Small intestine (tissue), 7 donors: ENCODE measurements at regions not wholly inside any gene's neighbourhood (a gene's known extent, or its start where the extent isn't known, plus 50 kb on each side); places are given as distances from the start of the nearest gene placed in this dataset.
A peak's percentile ranks its signal among the peaks of the same experiment; 100 is the strongest.

Experiments
- DNase-seq, 2 donors: peaks; one replicate each; pipeline versions ENCODE4 v3.0.0 to v3.0.0-alpha.2; 2013
- FAIRE-seq: peaks from 2 replicates; lab custom pipeline; 2012; peaks lifted over from hg19 to GRCh38; lab: Jason Lieb, UNC
- H3K27ac ChIP-seq, 3 donors: one replicate each; pipeline ENCODE4 v1.5.1; 2013; ENCODE audit warnings: low read length in 2 of 3, mild to moderate bottlenecking in 2 of 3, control low read depth in 1 of 3, inconsistent platforms in 1 of 3, low read depth in 1 of 3, moderate library complexity in 1 of 3
- H3K27me3 ChIP-seq, 3 donors: one replicate each; pipeline ENCODE4 v1.6.1; 2013; ENCODE audit warnings: low read length in 3 of 3, inconsistent platforms in 1 of 3; ENCODE audit not compliant: control insufficient read depth in 3 of 3, insufficient read depth in 3 of 3
- H3K36me3 ChIP-seq, 3 donors: one replicate each; pipeline ENCODE4 v1.6.1; 2013; ENCODE audit warnings: low read length in 3 of 3, inconsistent platforms in 1 of 3, low read depth in 1 of 3, mild to moderate bottlenecking in 1 of 3, moderate library complexity in 1 of 3; ENCODE audit not compliant: control insufficient read depth in 3 of 3, insufficient read depth in 2 of 3
- H3K4me1 ChIP-seq, 3 donors: one replicate each; pipeline ENCODE4 v1.6.1; 2013; ENCODE audit warnings: low read length in 2 of 3, inconsistent platforms in 1 of 3, low read depth in 1 of 3, mild to moderate bottlenecking in 1 of 3, moderate library complexity in 1 of 3; ENCODE audit not compliant: control insufficient read depth in 3 of 3, insufficient read depth in 2 of 3
- H3K4me3 ChIP-seq, 3 donors: one replicate each; pipeline ENCODE4 v1.5.1; 2013; ENCODE audit warnings: low read length in 3 of 3, control low read depth in 1 of 3, inconsistent platforms in 1 of 3, low read depth in 1 of 3, mild to moderate bottlenecking in 1 of 3, moderate library complexity in 1 of 3
- H3K9me3 ChIP-seq, 2 donors: one replicate each; pipeline ENCODE4 v1.6.1; 2013; ENCODE audit warnings: low read depth in 1 of 2, low read length in 1 of 2; ENCODE audit not compliant: control insufficient read depth in 2 of 2, insufficient read depth in 1 of 2
- WGBS, 3 donors: extraction: QIAGEN DNeasy Blood & Tissue Kit; methylation state at CpG; one replicate each; pipeline ENCODE4 v1.1.7; 2013; 5-methylcytosine and 5-hydroxymethylcytosine counted together
- donor health status: healthy with polysubstance abuse.
- donor health status: control.
- donor health status: control.
- donor health status: Bipolar disorder and iron deficiency.
- donor health status: healthy.

GRCh38 chr2:103520547-103520946 is 758.7 kb downstream of the TMEM182 start:
- no peaks in the 10 kb centered on the region for H3K4me1 ChIP-seq
- no peak overlapping the region for H3K4me3 ChIP-seq
- no peaks in the 10 kb centered on the region for H3K9me3 ChIP-seq
- no peaks in the 10 kb centered on the region for H3K27me3 ChIP-seq
- H3K36me3 ChIP-seq: no peaks in the 10 kb centered on the region
- 79 to 84% (median 80%) methylated on average over 1 of the region's 1 CpG for WGBS, 3 donors
- FAIRE-seq (peak; percentile 86), DNase-seq (no peak)
- H3K27ac ChIP-seq: no peak overlapping the region

- FAIRE-seq: no peak
- H3K36me3 ChIP-seq: no peaks in the 10 kb centered on the region
- H3K27ac ChIP-seq: no peak overlapping the region
- H3K4me3 ChIP-seq: no peak overlapping the region
- WGBS, 3 donors: 77 to 93% (median 87%) methylated on average over 2 of the region's 2 CpGs
- no peaks in the 10 kb centered on the region for H3K4me1 ChIP-seq
- no peaks in the 10 kb centered on the region for H3K27me3 ChIP-seq
- H3K9me3 ChIP-seq: no peaks in the 10 kb centered on the region
- DNase-seq: no peak
These were observed 763.9 kb downstream of the TMEM182 start for GRCh38 chr2:103525756-103526155.

GRCh38 chr2:103526757-103527156 is 764.9 kb downstream of the TMEM182 start:
- Histone ChIP-seq H3K27ac (no peak overlapping the region), H3K36me3 (no peaks in the 10 kb centered on the region), H3K4me3 (no peak overlapping the region), H3K9me3 (no peaks in the 10 kb centered on the region), H3K4me1 (no peaks in the 10 kb centered on the region), H3K27me3 (no peaks in the 10 kb centered on the region)
- DNase-seq (no peak), FAIRE-seq (no peak)
- 80 to 82% (median 81%) methylated on average over 9 of the region's 9 CpGs for WGBS, 3 donors

GRCh38 chr2:103527278-103527677 is 765.4 kb downstream of the TMEM182 start:
- Histone ChIP-seq H3K27ac (no peak overlapping the region), H3K9me3 (no peaks in the 10 kb centered on the region), H3K4me1 (no peaks in the 10 kb centered on the region), H3K27me3 (no peaks in the 10 kb centered on the region), H3K4me3 (no peak overlapping the region), H3K36me3 (no peaks in the 10 kb centered on the region)
- FAIRE-seq (no peak), DNase-seq (no peak)
- WGBS, 3 donors: 45 to 58% (median 46%) methylated on average over 3 of the region's 3 CpGs

- H3K9me3 ChIP-seq: peaks cover 0 to 3% of the 10 kb centered on the region in 2 donors
- no peak overlapping the region for H3K27ac ChIP-seq
- no peak for FAIRE-seq
- DNase-seq: no peak
- WGBS, 3 donors: 74 to 80% (median 75%) methylated on average over 5 of the region's 5 CpGs
- no peak overlapping the region for H3K4me3 ChIP-seq
- no peaks in the 10 kb centered on the region for H3K4me1 ChIP-seq
- no peaks in the 10 kb centered on the region for H3K36me3 ChIP-seq
- no peaks in the 10 kb centered on the region for H3K27me3 ChIP-seq
These were observed 768.1 kb downstream of the TMEM182 start for GRCh38 chr2:103529798-103530502.

- 69 to 80% (median 71%) methylated on average over 3 of the region's 3 CpGs for WGBS, 3 donors
- Histone ChIP-seq H3K36me3 (no peaks in the 10 kb centered on the region), H3K4me1 (no peaks in the 10 kb centered on the region), H3K27ac (no peak overlapping the region), H3K4me3 (no peak overlapping the region), H3K9me3 (peaks cover 0 to 10% of the 10 kb centered on the region in 2 donors), H3K27me3 (no peaks in the 10 kb centered on the region)
- DNase-seq (no peak), FAIRE-seq (no peak)
These were observed 790.9 kb downstream of the TMEM182 start for GRCh38 chr2:103552775-103553174.

- Histone ChIP-seq H3K9me3 (peaks cover 3 to 21% of the 10 kb centered on the region in 2 donors), H3K27me3 (no peaks in the 10 kb centered on the region), H3K27ac (no peak overlapping the region), H3K36me3 (no peaks in the 10 kb centered on the region), H3K4me1 (no peaks in the 10 kb centered on the region), H3K4me3 (no peak overlapping the region)
- WGBS, 3 donors: 75 to 91% (median 85%) methylated on average over 3 of the region's 3 CpGs
- FAIRE-seq (no peak), DNase-seq (no peak)
These were observed 833.0 kb downstream of the TMEM182 start for GRCh38 chr2:103594823-103595222.

- H3K36me3 ChIP-seq: no peaks in the 10 kb centered on the region
- WGBS, 3 donors: 74 to 80% (median 80%) methylated on average over 7 of the region's 7 CpGs
- no peak overlapping the region for H3K27ac ChIP-seq
- H3K4me1 ChIP-seq: no peaks in the 10 kb centered on the region
- FAIRE-seq (no peak), DNase-seq (no peak)
- H3K27me3 ChIP-seq: no peaks in the 10 kb centered on the region
- H3K4me3 ChIP-seq: no peak overlapping the region
- H3K9me3 ChIP-seq: peaks cover 0 to 3% of the 10 kb centered on the region in 2 donors
These were observed 843.4 kb downstream of the TMEM182 start for GRCh38 chr2:103605071-103605780.
